ENCODE measurements at regions not wholly inside any gene's neighbourhood (a gene's known extent, or its start where the extent isn't known, plus 50 kb on each side); places are given as distances from the start of the nearest gene placed in this dataset.

- 38 to 62% (median 56%) methylated on average over 26 of the region's 26 CpGs for WGBS, 3 donors
- H3K27ac ChIP-seq (ENCODE audit: low read depth, low read length) = no peak overlapping the region
Observed at GRCh38 chr2:120935339-120936313, 200.0 kb downstream of the GLI2 start.

DNA sequence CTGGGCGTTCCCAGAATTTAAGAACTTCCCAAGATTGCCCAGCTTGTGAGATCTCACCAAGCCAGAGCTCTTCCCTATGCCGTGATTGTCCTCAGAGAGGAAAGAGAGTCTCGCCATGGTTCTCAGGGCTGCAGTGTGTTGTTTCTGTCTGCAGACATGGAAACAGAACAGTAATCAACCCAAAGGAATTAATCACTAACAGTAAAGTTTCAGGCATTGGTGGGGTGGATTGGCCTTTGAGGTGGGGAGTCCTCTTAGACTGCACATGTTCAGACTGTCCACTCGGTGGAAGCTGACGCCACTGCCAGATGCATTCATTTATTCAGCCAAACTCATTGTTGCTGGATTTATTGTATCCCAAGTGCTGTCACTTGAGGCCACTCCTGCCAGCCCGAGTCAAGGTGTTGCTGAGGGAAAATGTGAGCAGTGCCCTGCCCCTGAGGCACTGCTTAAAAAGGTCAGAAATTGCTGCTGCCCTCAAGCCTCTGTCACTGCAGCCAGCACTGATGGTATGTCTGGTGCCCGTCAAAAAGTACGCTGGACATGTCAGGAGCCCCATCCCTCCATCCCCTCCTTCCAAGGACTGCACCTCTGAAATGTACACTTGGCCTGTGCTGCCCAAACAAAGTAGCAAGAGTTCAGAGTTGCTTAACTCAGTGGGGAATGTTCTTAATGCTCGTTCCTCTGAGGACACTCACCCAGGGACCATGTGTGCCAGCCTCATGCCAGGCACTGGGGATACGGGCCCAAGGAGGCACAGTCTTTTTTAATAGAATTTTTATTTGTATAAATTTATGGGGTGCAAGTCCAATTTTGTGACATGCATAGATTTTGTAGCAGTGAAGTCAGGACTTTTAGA, 201.0 kb downstream of the GLI2 start:
- no peak overlapping the region for H3K27ac ChIP-seq (ENCODE audit: low read depth, low read length)
- 81 to 90% (median 81%) methylated on average over 10 of the region's 10 CpGs for WGBS, 3 donors

GRCh38 chr2:120937686-120938044, 202.0 kb downstream of the GLI2 start:
- H3K27ac ChIP-seq (ENCODE audit: low read depth, low read length) = no peak overlapping the region
- 51 to 76% (median 55%) methylated on average over 6 of the region's 6 CpGs for WGBS, 3 donors

- WGBS, 3 donors = 35 to 42% (median 41%) methylated on average over 11 of the region's 11 CpGs
- no peak overlapping the region for H3K27ac ChIP-seq (ENCODE audit: low read depth, low read length)
Observed at GRCh38 chr2:120938045-120938771, 202.5 kb downstream of the GLI2 start.

DNA sequence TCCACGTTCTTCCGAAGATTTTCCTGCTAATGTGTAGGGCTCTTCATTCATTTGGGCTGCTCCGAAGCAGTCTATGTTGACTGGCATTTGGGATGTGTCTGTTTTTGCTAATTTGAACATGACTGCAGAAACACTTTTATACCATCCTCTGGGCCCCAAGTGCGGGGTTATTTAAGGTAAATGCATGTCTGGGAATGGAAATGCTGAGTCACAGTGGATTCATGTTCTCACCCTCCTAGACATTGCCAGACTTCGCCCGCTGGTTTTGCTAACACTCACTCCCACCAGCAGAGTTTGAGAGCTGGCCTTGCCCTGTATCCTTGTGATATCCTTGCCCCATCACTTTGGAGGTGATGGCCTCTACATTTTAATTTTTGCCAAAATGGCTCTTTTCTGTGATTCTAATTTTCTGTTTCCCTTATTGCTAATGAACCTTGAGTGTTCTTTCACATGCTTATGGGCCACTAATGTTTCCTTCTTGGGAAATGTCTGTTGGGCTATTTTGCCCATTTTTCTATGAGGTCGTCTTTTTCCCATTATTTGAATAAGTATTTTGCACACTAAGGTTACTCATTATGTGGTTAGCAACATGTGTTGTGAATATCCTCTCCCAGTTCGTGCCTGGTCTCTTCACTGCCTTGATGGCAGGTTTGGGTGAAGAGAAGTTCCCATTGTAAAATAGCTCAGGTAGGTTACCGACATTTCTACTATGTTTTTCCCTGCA, 204.1 kb downstream of the GLI2 start:
- H3K27ac ChIP-seq (ENCODE audit: low read depth, low read length) = no peak overlapping the region
- 70 to 77% (median 74%) methylated on average over 9 of the region's 9 CpGs for WGBS, 3 donors

GRCh38 chr2:120940319-120940696, 204.6 kb downstream of the GLI2 start:
- 89 to 96% (median 95%) methylated on average over 1 of the region's 1 CpG for WGBS, 3 donors

GRCh38 chr2:120940726-120941256, 205.1 kb downstream of the GLI2 start:
- no peak overlapping the region for H3K27ac ChIP-seq (ENCODE audit: low read depth, low read length)
- 88 to 92% (median 92%) methylated on average over 9 of the region's 9 CpGs for WGBS, 3 donors

More at GRCh38 chr2:120940319-120940696, 204.6 kb downstream of the GLI2 start:
- no peak overlapping the region for H3K27ac ChIP-seq (ENCODE audit: low read depth, low read length)

DNA sequence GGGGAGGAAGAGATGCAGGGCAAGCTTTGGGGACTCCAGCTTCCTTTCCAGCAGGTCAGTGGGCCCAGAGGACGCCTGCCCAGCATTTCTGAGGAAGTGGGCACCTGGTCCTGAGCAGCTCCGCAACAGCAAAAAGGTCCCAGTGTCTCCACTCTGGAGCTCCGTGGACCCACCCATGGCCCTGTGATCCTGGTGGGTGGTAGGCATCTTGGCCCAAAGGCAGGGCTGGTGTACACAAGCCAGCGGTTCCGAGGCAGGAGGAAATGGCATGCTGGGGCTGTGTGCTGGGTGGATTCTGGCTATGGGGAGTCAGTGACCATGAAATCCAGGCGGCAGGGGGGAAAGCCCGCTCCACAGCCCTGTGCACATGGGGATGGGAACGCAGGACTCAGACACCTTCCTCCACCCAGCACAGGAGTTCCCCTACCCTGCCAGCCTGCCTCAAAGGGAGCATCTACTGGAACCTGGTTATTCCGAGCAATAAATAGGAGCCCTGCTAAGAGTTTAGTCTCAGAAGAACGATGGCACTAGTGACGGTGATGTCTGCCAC, 206.0 kb downstream of the GLI2 start:
- 89 to 93% (median 89%) methylated on average over 11 of the region's 11 CpGs for WGBS, 3 donors
- H3K27ac ChIP-seq (ENCODE audit: low read depth, low read length) = no peak overlapping the region

DNA sequence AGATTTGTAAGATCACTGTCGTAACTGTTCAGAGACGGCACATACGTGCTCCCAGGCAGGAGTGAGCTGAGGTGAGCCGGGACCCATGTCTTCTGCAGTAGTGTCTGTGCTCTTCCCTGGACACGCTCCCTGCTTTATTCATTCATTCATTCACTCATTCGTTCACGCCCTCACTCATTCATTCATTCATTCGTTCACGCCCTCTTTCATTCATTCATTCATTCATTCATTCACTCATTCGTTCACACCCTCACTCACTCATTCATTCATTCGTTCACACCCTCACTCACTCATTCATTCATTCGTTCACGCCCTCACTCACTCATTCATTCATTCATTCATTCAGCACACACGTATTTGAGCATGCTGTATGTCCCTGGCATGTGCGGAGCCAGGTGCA, 207.0 kb downstream of the GLI2 start:
- 82 to 93% (median 90%) methylated on average over 15 of the region's 15 CpGs for WGBS, 3 donors
- H3K27ac ChIP-seq (ENCODE audit: low read depth, low read length) = no peak overlapping the region

- no peak overlapping the region for H3K27ac ChIP-seq (ENCODE audit: low read depth, low read length)
- WGBS, 3 donors = 69 to 92% (median 72%) methylated on average over 8 to 9 of the region's 9 CpGs
Observed at GRCh38 chr2:120943403-120944034, 207.9 kb downstream of the GLI2 start.

- 82 to 97% (median 83%) methylated on average over 8 of the region's 8 CpGs for WGBS, 3 donors
- H3K27ac ChIP-seq (ENCODE audit: low read depth, low read length) = no peak overlapping the region
Observed at GRCh38 chr2:120944575-120944974, 208.9 kb downstream of the GLI2 start.

- 81 to 84% (median 83%) methylated on average over 10 of the region's 10 CpGs for WGBS, 3 donors
- no peak overlapping the region for H3K27ac ChIP-seq (ENCODE audit: low read depth, low read length)
Observed at GRCh38 chr2:120945091-120945490, 209.4 kb downstream of the GLI2 start.

GRCh38 chr2:120945832-120946499, 210.3 kb downstream of the GLI2 start:
- H3K27ac ChIP-seq (ENCODE audit: low read depth, low read length) = no peak overlapping the region
- 92 to 100% (median 93%) methylated on average over 4 of the region's 4 CpGs for WGBS, 3 donors

- 89 to 96% (median 91%) methylated on average over 5 of the region's 5 CpGs for WGBS, 3 donors
- no peak overlapping the region for H3K27ac ChIP-seq (ENCODE audit: low read depth, low read length)
Observed at GRCh38 chr2:120947327-120947726, 211.7 kb downstream of the GLI2 start.

DNA sequence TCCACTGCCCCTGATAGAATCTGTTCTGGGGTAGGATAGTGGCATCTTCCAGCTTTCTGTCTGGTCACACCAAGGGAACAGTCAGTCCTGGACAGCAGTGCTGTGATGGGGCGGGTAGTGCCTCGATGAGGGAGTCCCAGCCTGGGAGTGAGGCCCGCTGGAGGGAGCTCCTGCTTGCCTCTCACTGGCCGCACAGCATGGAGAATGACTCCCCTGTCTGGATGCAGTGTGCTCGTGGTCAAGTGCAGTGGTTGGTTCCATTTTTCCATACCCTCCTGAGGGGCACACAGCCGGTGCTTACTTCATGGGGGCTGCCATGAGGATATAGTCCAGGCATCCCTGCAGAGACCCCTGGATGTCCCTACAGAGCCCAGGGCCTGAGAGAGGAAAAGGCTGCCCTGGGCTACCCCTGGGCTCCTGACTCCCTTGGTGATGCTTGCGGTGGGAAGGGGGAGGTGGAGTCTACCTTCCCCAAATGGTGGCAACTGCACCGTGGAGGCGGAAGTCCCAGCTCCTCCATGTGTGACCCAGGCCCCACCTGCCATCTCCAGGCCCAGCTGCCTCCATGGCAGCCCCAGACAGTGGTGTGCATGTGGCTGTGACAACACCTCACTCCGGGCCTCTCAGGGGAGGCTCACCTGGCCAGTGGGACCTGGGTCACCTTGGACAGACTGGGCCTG, 212.5 kb downstream of the GLI2 start:
- 82 to 95% (median 88%) methylated on average over 10 of the region's 10 CpGs for WGBS, 3 donors
- no peak overlapping the region for H3K27ac ChIP-seq (ENCODE audit: low read depth, low read length)

DNA sequence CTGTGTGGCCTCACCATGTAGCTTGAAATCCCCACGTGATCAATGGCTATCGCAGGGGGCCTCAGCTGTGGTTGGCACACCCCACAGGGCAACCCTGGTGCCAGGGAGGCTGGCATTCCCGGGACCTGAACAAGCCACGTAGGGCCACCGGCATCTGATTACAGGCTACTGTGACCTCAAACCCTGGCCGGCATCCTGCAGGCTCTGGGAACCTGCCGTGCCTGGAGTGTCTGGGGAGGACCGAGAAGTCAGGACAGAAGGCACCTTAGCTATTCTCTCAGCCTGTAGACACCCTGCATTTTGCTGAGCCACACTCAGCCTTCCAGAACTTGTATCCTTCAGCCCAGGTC, 213.0 kb downstream of the GLI2 start:
- H3K27ac ChIP-seq (ENCODE audit: low read depth, low read length) = no peak overlapping the region
- 59 to 91% (median 89%) methylated on average over 8 of the region's 8 CpGs for WGBS, 3 donors

Data from adipose tissue (tissue), 3 donors.